GM12865 (cell line): ENCODE measurements at regions not wholly inside any gene's neighbourhood (a gene's known extent, or its start where the extent isn't known, plus 50 kb on each side); places are given as distances from the start of the nearest gene placed in this dataset.

ENCODE experiments used
- DNase-seq: peaks from one replicate; pipeline ENCODE4 v3.0.0; 2010; ENCODE audit warnings: low read depth
- H3K4me3 ChIP-seq: 2 replicates; pipeline ENCODE4 v1.5.1; 2011; ENCODE audit warnings: mild to moderate bottlenecking, low read depth, low read length, control low read depth
- CTCF ChIP-seq: IDR thresholded peaks from 2 replicates; pipeline ENCODE4 v1.5.1; 2011; ENCODE audit warnings: low read length, control low read depth, low read depth, inconsistent platforms; ENCODE audit not compliant: insufficient read depth; ENCODE audit errors: missing control alignments

DNA sequence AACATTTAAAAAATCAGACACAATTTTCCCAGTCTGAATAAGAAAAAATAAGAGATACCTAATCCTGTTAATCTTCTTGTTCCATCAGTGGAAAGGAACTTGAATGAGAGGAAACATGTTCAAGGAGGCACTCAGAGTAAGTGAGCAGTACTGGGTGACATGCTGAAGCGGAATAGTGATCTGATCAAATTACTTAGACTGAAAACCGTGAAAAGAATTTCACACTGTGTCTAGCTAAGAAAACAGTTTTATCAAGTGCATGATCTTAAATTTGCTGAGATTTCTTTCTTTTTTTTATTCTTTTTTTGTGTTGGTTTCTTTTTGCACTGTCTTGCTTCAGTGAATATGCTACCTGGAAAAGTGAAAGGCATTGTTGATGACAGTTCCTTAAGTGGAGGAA, 249.5 kb upstream of the SLC10A2 start:
- H3K4me3 ChIP-seq: no peak overlapping the region
- no peak for DNase-seq
- no peak for TF ChIP-seq CTCF

DNA sequence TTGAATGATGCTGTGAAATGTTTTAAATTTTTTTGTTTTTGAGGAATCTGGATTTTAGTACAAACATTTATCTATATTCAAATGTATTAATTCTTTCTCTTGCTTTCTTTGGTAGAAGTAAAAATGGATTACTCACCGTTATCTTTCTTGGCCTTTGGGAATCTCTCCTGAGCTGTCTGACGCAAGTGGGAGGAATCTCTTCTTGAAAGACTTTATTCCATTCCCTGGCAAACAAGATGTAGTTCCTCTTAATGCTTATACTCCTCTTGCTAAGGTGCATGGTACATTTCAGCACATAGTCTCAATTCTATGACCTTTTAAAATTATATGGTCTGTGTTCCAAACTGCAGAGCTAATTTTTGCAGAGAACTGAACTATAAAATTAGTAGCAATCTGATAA, 246.2 kb upstream of the SLC10A2 start:
- no peak for DNase-seq
- no peak for TF ChIP-seq CTCF

GRCh38 chr13:103308667-103309066, 242.4 kb upstream of the SLC10A2 start:
- H3K4me3 ChIP-seq: no peak overlapping the region
- DNase-seq: no peak
- no peak for TF ChIP-seq CTCF

More for the DNA sequence above, 246.2 kb upstream of the SLC10A2 start:
- no peak overlapping the region for H3K4me3 ChIP-seq

- no peak for DNase-seq
Observed at GRCh38 chr13:103306163-103306562, 239.9 kb upstream of the SLC10A2 start.

GRCh38 chr13:103303078-103303651, 236.9 kb upstream of the SLC10A2 start:
- no peak for DNase-seq
- H3K4me3 ChIP-seq: no peak overlapping the region
- TF ChIP-seq CTCF: no peak

More at GRCh38 chr13:103306163-103306562, 239.9 kb upstream of the SLC10A2 start:
- H3K4me3 ChIP-seq: no peak overlapping the region
- TF ChIP-seq CTCF: no peak

DNA sequence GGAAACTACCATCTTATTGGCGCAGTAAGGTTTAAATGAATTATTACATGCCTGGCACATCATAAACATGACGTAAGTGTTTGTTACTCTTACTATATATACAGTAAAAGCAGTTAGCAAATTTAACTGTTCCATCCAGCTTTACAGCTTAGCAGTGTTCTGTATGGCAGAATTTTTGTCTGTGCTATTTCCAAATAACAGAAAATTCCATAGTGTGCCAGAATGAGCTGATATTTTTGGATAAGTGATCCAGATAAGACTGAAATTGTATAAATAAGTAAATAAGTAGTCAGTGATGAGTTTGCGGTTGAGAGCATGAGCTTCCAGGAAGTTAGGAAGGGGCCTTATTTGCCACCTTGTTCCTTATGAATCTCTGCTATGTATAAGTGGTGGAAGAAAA, 236.5 kb upstream of the SLC10A2 start:
- H3K4me3 ChIP-seq: no peak overlapping the region
- DNase-seq: no peak
- TF ChIP-seq CTCF: no peak

GRCh38 chr13:103299079-103299478, 232.9 kb upstream of the SLC10A2 start:
- no peak for DNase-seq
- no peak for TF ChIP-seq CTCF
- H3K4me3 ChIP-seq: no peak overlapping the region
